Upper lobe of right lung (tissue), 1 donor: ENCODE measurements at regions not wholly inside any gene's neighbourhood (a gene's known extent, or its start where the extent isn't known, plus 50 kb on each side); places are given as distances from the start of the nearest gene placed in this dataset.

Source experiments
- ATAC-seq: fragments of 200-7000 bp; cut with Tn5 transposase; one replicate; pipeline ENCODE4 v1.9.1; 2020; ENCODE audit warnings: mild to moderate bottlenecking, moderate library complexity
- DNase-seq: peaks from one replicate; pipeline ENCODE4 v3.0.0-alpha.2; 2020
- H3K27ac ChIP-seq: fragments of 200-600 bp; one replicate; pipeline ENCODE4 v1.8.0; 2022
- H3K27me3 ChIP-seq: fragments of 200-600 bp; one replicate; pipeline ENCODE4 v1.8.0; 2022; ENCODE audit warnings: mild to moderate bottlenecking
- H3K36me3 ChIP-seq: fragments of 200-600 bp; one replicate; pipeline ENCODE4 v1.8.0; 2022
- H3K4me1 ChIP-seq: fragments of 200-600 bp; one replicate; pipeline ENCODE4 v1.8.0; 2022
- H3K4me3 ChIP-seq: fragments of 200-600 bp; one replicate; pipeline ENCODE4 v1.8.0; 2022; ENCODE audit warnings: mild to moderate bottlenecking
- H3K9me3 ChIP-seq: fragments of 200-600 bp; one replicate; pipeline ENCODE4 v1.8.0; 2022
- intact Hi-C: fragments of 100-400 bp; cut with DNase I; formaldehyde crosslinking; loops from one replicate; pipeline ENCODE4 v1.11.0; 2022
- TF ChIP-seq, protein P1 (sequence below): fragments of 200-600 bp; IDR thresholded peaks from one replicate; pipeline ENCODE4 v1.8.0; 2022; ENCODE audit warnings: antibody characterized with exemption
- donor health status: DM: no; HTN: yes; CAD: no; lungs with severe emphysema.

DNA sequence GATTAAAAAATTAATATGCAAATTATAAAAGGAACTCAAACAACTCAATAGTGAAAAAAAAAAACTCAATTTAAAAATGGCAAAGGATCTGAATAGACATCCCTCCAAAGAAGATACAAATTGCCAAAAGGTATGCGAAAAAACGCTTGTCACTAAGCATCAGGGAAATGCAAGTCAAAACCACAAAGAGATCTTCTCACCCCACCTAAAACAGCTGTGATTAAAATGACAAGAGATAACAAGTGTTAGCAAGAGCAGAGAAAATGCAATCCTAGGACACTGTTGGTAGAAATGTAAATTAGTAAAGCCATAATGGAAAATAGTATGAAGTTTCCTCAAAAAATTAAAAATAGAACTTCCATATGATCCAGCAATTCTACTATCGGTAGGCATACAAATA is 166.3 kb upstream of the ZC3H12C start:
- TF ChIP-seq, protein P1, sequence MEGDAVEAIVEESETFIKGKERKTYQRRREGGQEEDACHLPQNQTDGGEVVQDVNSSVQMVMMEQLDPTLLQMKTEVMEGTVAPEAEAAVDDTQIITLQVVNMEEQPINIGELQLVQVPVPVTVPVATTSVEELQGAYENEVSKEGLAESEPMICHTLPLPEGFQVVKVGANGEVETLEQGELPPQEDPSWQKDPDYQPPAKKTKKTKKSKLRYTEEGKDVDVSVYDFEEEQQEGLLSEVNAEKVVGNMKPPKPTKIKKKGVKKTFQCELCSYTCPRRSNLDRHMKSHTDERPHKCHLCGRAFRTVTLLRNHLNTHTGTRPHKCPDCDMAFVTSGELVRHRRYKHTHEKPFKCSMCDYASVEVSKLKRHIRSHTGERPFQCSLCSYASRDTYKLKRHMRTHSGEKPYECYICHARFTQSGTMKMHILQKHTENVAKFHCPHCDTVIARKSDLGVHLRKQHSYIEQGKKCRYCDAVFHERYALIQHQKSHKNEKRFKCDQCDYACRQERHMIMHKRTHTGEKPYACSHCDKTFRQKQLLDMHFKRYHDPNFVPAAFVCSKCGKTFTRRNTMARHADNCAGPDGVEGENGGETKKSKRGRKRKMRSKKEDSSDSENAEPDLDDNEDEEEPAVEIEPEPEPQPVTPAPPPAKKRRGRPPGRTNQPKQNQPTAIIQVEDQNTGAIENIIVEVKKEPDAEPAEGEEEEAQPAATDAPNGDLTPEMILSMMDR = no peak
- Histone ChIP-seq H3K4me1 (no peaks in the 10 kb centered on the region), H3K27me3 (no peaks in the 10 kb centered on the region), H3K27ac (no peak overlapping the region), H3K9me3 (no peaks in the 10 kb centered on the region), H3K4me3 (no peak overlapping the region), H3K36me3 (no peaks in the 10 kb centered on the region)
- intact Hi-C loops = no loop called here
- DNase-seq (no peak), ATAC-seq (no peak)

DNA sequence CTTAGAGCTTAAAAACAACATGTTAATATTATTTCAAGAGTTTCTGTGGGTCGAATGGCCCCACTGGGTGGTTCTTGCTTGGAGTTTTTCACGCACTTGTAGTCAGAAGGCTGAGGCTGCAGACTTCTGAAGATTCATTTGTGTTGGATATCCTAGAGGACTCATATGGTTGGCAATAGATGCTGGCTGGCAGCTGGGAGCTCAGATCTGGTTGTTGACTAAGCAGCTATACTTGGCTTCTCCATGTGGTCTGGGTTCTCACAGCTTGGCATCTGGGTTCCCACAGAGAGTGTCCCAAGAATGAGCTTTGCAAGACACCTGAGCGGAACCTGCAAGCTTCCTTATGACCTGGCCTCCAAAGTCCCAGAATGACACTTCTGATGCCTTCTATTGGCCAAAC is 163.9 kb upstream of the ZC3H12C start:
- TF ChIP-seq, protein P1 = no peak
- H3K4me1 ChIP-seq = no peaks in the 10 kb centered on the region
- no peaks in the 10 kb centered on the region for H3K27me3 ChIP-seq
- DNase-seq = no peak
- no peak overlapping the region for H3K4me3 ChIP-seq
- no peak for ATAC-seq
- H3K9me3 ChIP-seq = no peaks in the 10 kb centered on the region
- H3K27ac ChIP-seq = no peak overlapping the region
- no peaks in the 10 kb centered on the region for H3K36me3 ChIP-seq
- intact Hi-C loops = no loop called here

DNA sequence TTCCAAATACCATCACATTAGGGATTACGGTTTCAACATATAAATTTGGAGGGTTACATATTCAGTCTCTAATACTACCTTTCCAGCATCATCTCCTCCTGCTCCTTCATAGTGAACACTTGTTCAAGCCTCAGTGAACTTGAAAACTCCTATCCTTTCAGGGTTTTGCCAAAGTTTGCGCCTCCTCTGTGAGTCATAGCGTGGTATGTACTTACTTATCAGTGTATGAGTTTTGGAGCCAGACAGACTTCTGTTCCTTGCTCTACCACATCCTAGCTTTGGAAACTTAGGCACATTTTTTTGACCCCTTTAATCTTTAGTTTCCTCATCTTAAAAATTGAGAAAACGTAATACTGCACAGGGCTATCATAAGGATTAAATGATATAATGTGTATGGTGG is 160.1 kb upstream of the ZC3H12C start:
- Histone ChIP-seq H3K27me3 (no peaks in the 10 kb centered on the region), H3K4me1 (no peaks in the 10 kb centered on the region), H3K9me3 (no peaks in the 10 kb centered on the region), H3K27ac (no peak overlapping the region), H3K4me3 (no peak overlapping the region), H3K36me3 (no peaks in the 10 kb centered on the region)
- ATAC-seq (no peak), DNase-seq (no peak)
- intact Hi-C loops = no loop called here
- TF ChIP-seq, protein P1 = no peak

DNA sequence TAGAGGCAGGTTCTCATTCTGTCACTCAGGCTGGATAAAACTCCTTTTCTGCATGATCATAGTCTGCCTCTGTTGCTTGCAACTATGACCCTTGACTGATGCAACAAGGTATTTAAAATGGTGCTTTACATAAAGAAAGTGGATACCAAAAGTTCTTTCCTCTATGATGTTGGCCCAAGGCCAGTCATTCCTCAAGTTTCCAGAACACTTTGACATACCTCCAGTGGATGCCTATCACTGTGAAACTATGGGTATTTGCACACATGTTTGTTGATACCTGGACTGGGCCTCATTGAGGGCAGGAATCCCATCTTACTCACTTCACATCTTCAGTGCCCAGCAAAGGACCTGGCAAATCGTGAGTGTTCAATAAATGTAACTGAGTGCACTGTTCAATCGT is 159.0 kb upstream of the ZC3H12C start:
- ATAC-seq = no peak
- Histone ChIP-seq H3K4me3 (no peak overlapping the region), H3K27me3 (no peaks in the 10 kb centered on the region), H3K9me3 (no peaks in the 10 kb centered on the region), H3K36me3 (no peaks in the 10 kb centered on the region), H3K27ac (no peak overlapping the region), H3K4me1 (no peaks in the 10 kb centered on the region)
- intact Hi-C loops = no loop called here
- DNase-seq = no peak
- TF ChIP-seq, protein P1 = no peak

DNA sequence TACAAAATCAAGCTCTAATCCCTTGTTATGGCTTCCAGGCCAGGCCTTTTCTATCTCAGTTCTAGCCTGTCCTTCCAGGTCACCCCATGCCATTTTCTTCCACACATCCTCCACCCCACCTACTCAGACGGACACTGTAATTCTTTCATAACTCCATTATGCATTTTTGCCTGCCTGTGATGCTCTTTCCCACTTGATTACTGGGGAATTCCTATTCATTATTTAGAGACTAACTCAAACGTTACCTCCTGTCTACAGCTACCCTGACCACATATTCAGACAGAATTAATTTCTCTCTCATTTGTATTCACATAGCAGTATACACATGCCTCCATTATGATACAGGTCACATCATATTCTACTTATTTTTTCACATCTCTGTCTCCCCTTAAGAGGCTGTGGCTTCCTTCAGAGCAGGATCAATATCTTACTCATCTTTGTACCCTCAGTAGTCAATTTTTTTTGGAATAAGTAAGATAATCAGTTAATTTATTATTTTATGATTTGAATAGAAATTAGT is 156.5 kb upstream of the ZC3H12C start:
- Histone ChIP-seq H3K9me3 (no peaks in the 10 kb centered on the region), H3K4me1 (no peaks in the 10 kb centered on the region), H3K4me3 (no peak overlapping the region), H3K36me3 (no peaks in the 10 kb centered on the region), H3K27me3 (no peaks in the 10 kb centered on the region), H3K27ac (no peak overlapping the region)
- DNase-seq (no peak), ATAC-seq (no peak)
- intact Hi-C loops = no loop called here
- TF ChIP-seq, protein P1 = no peak

DNA sequence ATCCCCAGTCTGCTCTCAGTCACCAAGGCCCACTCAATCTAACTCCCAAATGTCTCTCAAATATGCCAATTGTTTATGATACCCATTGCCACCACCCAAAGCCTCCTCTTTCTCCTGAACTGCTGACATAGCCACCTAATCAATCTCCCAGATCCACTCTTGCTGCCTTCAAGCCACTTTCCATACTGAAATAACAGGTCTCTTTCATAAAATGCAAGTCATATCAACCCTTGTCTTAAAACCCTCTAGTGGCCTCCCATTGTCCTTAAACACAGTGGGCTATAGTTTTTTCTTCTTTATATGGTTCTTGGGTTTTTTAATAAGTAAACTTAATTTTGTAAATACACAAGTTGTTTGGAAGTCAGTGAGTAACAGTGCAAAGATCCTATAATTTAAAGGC is 155.2 kb upstream of the ZC3H12C start:
- H3K36me3 ChIP-seq = no peaks in the 10 kb centered on the region
- ATAC-seq (no peak), DNase-seq (no peak)
- no peak overlapping the region for H3K4me3 ChIP-seq
- TF ChIP-seq, protein P1 = no peak
- no peaks in the 10 kb centered on the region for H3K4me1 ChIP-seq
- H3K27me3 ChIP-seq = no peaks in the 10 kb centered on the region
- no peaks in the 10 kb centered on the region for H3K9me3 ChIP-seq
- intact Hi-C loops = no loop called here
- no peak overlapping the region for H3K27ac ChIP-seq
